ENCODE measurements at regions not wholly inside any gene's neighbourhood (a gene's known extent, or its start where the extent isn't known, plus 50 kb on each side); places are given as distances from the start of the nearest gene placed in this dataset.

- H3K4me1 ChIP-seq, result peaks cover 0 to 6% (median 0%) of the 10 kb centered on the region in 4 donors
- H3K36me3 ChIP-seq, result no peaks in the 10 kb centered on the region
- H3K27me3 ChIP-seq, result no peaks in the 10 kb centered on the region
- H3K4me3 ChIP-seq, result no peak overlapping the region
- H3K27ac ChIP-seq, result no peak overlapping the region
- TF ChIP-seq EP300 (IDR thresholded peaks at IDR 0.05) (no peak), CTCF (IDR thresholded peaks at IDR 0.05) (no peak), POLR2A (IDR thresholded peaks at IDR 0.05) (no peak)
- no peak for DNase-seq (ENCODE audit: low spot score in 2 of 2)
- peaks cover 0 to 22% (median 0%) of the 10 kb centered on the region in 4 donors for H3K9me3 ChIP-seq
- 82 to 90% methylated on average over 4 to 5 of the region's 5 CpGs for WGBS, 2 donors
Observed at GRCh38 chr7:84245835-84246234, 51.2 kb upstream of the SEMA3A start.

All from tibial nerve (tissue), 4 donors.